ENCODE measurements at regions not wholly inside any gene's neighbourhood (a gene's known extent, or its start where the extent isn't known, plus 50 kb on each side); places are given as distances from the start of the nearest gene placed in this dataset.

- H3K27me3 ChIP-seq (replicated peaks; ENCODE audit: control insufficient read depth, insufficient read depth, low read length), result no peaks in the 10 kb centered on the region
- no peaks in the 10 kb centered on the region for H3K9me3 ChIP-seq
- peaks cover 39% of the 10 kb centered on the region for H3K4me1 ChIP-seq
- Mint-ChIP-seq H3K4me1 (ENCODE audit: low read depth, unreplicated experiment) (peaks cover 8% of the 10 kb centered on the region), H3K9me3 (ENCODE audit: unreplicated experiment) (peaks cover 26% of the 10 kb centered on the region), H3K36me3 (ENCODE audit: insufficient read depth, unreplicated experiment) (peaks cover 4% of the 10 kb centered on the region), H3K27ac (ENCODE audit: unreplicated experiment) (peak overlapping the region; percentile 78), H3K27me3 (ENCODE audit: insufficient read depth, unreplicated experiment) (no peaks in the 10 kb centered on the region), H3K4me3 (ENCODE audit: unreplicated experiment) (peak overlapping the region; percentile 32)
- intact Hi-C loops (cut with micrococcal nuclease; ENCODE audit: unreplicated experiment), result loop anchor here (1.0 to 10.0 kb wide), 2 partner anchors 90 to 336 kb away; no protein-coding TSS in a partner anchor
- no TSS peak for BruUV-seq (replicated peaks)
- no peaks in the 10 kb centered on the region for H3K36me3 ChIP-seq (ENCODE audit: control insufficient read depth, insufficient read depth, low read length)
- ChIA-PET POLR2A (no interaction called here), CTCF (no interaction called here)
- TF ChIP-seq CTCF (IDR thresholded peaks at IDR 0.05; ENCODE audit: insufficient read depth in 1 of 2, low read depth in 1 of 2, low read length in 1 of 2, severe bottlenecking in 1 of 2, unreplicated experiment in 1 of 2), result no peak
- peak; percentile 62 to 68 for DNase-seq
- no peak overlapping the region for H3K4me3 ChIP-seq (ENCODE audit: low read depth, low read length)
These were observed 619.4 kb downstream of the PYDC2 start for GRCh38 chr3:192080336-192080735.

- H3K4me1 ChIP-seq, result peaks cover 34% of the 10 kb centered on the region
- H3K9me3 ChIP-seq, result no peaks in the 10 kb centered on the region
- CTCF ChIA-PET, result no interaction called here
- H3K27me3 ChIP-seq (replicated peaks; ENCODE audit: control insufficient read depth, insufficient read depth, low read length), result no peaks in the 10 kb centered on the region
- no peak for TF ChIP-seq CTCF (IDR thresholded peaks at IDR 0.05; ENCODE audit: insufficient read depth in 1 of 2, low read depth in 1 of 2, low read length in 1 of 2, severe bottlenecking in 1 of 2, unreplicated experiment in 1 of 2)
- POLR2A ChIA-PET, result no interaction called here
- BruUV-seq (replicated peaks), result no TSS peak
- Mint-ChIP-seq H3K36me3 (ENCODE audit: insufficient read depth, unreplicated experiment) (no peaks in the 10 kb centered on the region), H3K27me3 (ENCODE audit: insufficient read depth, unreplicated experiment) (no peaks in the 10 kb centered on the region), H3K4me3 (ENCODE audit: unreplicated experiment) (no peak overlapping the region), H3K9me3 (ENCODE audit: unreplicated experiment) (peaks cover 35% of the 10 kb centered on the region), H3K27ac (ENCODE audit: unreplicated experiment) (no peak overlapping the region), H3K4me1 (ENCODE audit: low read depth, unreplicated experiment) (peaks cover 8% of the 10 kb centered on the region)
- no peaks in the 10 kb centered on the region for H3K36me3 ChIP-seq (ENCODE audit: control insufficient read depth, insufficient read depth, low read length)
- DNase-seq, result no peak
- no peak overlapping the region for H3K4me3 ChIP-seq (ENCODE audit: low read depth, low read length)
- intact Hi-C loops (cut with micrococcal nuclease; ENCODE audit: unreplicated experiment), result loop anchor here (10.0 kb wide), 1 partner anchor 338 kb away; no protein-coding TSS in a partner anchor
These were observed 622.0 kb downstream of the PYDC2 start for GRCh38 chr3:192082730-192083660.
